Fibroblast of the conjunctiva (primary cell): ENCODE measurements at regions not wholly inside any gene's neighbourhood (a gene's known extent, or its start where the extent isn't known, plus 50 kb on each side); places are given as distances from the start of the nearest gene placed in this dataset.

Source experiments
- DNase-seq: peaks from one replicate; pipeline ENCODE4 v3.0.0-alpha.2; 2010; ENCODE audit warnings: low read depth

DNA sequence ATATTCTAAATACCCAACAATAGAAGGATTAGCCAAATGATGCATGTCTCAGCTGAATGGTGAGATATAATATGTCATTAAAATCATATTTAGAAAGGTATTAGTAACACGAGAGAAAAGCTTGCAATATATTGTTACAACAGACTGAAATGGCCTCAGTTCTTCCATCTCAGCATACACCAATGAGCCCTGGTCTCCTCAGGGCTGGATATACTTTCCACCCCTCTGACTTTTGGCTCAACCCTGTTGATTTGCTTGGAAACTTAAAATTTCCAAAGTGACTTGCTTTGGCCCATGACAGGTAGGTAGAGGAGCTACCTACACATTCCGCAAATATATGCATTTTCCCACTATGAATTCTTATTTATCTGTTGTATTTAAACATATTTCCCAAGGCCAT, 908.1 kb upstream of the TMEM132C start:
- DNase-seq: no peak

DNA sequence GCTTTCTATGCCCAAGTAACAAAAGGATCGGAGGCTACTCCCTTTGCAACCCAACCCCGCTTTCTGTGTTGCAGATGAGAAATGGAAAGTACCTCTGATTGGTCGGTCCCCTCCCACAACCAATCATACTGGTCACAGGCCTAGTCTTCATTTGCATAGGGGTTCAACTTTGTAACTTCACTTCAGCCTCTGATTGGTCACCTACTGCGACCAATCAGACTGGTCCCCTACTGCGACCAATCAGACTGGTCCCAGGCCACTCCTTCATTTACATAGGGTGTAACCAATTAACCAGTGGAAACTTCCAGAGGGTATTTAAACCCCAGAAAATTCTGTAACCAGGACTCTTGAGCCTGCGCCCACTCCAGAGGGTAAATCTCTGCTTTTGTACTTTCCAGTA, 906.4 kb upstream of the TMEM132C start:
- DNase-seq: no peak

DNA sequence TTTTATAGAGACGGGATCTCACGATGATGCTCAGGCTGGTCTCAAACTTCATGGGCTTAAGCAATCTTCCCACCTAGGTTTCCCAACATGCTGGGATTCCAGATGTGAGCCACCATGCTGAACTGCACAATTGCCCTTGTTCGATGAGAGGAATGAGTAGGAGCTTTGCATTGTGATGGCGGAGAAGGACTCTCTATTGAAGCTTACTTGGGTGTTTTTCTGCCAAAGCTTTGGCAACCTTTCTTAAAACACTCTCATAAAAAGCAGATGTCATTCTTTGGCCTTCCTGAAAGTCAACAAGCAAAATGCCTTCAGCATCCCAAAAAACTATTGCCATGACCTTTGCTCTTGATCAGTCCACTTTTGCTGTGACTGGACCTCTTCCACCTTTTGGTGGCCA, 904.8 kb upstream of the TMEM132C start:
- no peak for DNase-seq

DNA sequence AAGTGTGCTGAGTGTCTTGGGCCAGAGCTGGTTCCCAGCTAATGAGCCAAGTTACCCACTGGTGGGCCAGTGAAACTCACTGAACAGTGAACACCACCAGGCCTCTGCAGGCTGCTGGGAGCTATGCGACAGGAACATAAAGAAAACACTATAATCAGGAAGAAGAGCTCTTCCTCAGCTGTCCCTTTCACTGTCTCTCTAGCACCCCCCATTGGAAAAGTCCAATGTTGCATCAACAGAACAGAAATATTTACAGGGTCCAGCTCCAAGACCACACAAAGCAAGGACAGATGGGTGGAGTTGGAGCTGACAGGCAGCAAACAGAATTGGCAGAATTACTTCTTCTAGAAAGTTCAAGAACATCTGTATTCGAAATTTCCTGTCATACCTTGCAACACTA, 903.6 kb upstream of the TMEM132C start:
- no peak for DNase-seq

DNA sequence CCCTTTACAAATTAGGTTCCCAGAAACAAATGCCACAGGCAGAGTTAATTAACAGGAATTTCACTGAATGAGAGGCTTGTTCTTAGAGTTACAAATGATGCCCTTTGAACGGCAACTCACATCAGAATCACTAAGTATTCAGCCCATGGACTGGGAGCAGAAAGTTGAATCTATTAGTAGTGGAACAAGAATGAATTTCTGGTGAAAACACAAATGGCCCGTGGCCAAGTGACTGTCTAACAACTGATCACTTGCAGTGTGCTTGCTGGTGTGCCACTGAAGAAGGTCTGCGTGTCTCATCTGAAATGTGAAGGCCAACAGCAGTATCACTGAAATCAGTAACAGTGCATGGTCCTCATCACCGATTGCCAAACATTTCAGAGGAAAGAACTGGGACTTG, 893.4 kb upstream of the TMEM132C start:
- DNase-seq: no peak

DNA sequence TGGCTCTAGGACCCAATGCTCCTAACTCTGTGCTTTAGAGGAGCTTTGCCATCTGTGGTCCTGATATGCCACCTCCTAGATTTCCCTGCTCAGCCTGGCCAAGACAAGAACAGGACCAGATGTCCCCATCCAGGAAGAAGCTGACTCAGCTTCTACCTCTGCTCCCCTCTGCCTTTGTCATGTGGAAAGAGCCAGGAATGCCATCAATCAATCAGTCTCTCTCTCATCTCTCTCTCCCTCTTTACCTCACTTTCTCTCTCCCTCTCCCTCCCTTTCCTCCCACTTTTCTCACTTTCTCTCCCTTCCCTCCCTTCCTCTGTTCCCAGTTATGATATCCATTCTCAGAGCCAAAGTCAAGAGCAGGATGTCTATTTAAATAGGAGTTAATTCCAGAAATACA, 892.5 kb upstream of the TMEM132C start:
- DNase-seq: no peak

DNA sequence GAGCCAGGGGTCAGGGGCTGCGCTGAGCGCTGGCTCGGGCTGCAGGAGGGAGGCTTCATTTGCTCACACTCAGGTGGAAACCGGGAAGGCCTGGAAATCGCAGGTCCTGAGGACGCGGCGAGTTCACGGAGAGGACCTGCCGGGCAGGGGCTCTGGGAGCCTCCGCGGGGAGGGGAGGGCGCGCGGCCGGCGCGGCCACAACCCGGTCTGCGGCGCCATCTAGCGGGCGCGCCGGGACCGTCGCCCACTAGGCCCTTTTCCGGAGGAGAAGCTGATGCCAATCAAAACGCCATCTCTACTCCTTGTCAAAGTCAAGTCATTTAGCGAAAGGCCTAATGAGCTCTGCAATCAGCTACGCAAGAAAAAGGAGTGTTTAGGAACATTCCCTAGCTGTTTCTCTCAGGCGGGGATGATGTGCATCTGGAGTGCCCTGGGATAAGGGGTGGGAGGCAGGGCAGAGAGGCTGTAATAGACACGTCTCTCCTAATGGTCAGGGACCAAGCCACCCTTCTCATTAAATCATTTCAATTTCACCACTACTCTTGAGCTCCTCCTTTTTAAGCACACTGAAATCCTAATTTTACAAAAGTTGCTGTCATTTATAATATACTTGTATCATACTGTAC, 885.8 kb upstream of the TMEM132C start:
- no peak for DNase-seq

DNA sequence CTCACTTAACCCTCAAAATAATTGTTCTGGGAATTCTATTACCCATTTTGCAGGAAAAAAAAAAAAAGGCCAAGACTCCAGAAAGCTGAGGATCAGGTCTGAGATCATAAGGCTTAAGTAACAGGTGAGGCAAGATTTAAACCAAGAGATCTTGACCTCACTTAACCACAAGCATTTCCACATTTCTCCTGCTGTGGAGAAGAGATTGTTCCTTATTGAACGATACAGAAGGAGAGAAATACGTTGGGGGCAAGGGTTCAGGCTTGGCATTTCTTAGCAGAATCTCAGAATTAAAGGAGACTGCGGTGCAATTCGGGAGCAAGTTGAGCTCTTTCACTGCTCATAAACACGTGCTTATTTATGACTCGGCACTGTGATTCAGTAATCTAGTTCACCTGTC, 885.3 kb upstream of the TMEM132C start:
- DNase-seq: no peak

DNA sequence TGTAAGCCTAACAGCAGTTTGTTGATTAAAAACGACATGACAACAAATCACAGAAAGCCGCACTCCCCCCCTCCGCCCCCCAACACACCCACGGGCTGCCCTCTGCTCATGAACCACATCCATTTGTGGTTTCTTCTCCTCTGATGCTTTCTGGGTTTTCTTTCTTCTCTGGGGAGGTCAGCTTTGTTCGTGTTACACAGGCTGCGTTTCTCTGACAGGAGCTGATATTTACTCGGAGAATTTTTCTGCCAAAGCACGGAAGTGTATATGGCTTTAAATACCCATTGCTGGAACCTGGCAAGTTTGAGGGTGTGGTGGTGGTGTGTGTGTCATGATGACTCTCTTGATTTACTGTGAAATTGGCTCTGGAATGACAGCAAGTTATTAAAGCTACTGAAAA, 883.7 kb upstream of the TMEM132C start:
- no peak for DNase-seq

DNA sequence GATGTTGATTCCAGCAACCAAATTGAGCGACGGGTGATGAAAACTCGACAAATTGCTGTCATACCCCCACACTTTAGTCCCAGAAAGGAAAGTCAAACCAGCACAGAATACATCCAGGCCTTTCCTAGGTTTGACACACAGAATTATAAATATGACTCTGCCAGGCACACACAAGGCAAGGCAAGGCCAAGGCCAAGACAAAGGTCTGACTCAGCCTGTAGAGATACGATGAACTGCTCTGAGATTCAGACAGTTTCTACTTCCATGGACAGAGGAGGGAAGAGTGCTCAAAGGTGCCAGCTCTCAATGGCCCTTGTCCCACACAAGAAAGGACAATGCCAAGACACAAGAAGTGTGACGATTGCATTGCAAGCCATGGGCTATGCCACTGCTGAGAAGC, 880.2 kb upstream of the TMEM132C start:
- DNase-seq: no peak

DNA sequence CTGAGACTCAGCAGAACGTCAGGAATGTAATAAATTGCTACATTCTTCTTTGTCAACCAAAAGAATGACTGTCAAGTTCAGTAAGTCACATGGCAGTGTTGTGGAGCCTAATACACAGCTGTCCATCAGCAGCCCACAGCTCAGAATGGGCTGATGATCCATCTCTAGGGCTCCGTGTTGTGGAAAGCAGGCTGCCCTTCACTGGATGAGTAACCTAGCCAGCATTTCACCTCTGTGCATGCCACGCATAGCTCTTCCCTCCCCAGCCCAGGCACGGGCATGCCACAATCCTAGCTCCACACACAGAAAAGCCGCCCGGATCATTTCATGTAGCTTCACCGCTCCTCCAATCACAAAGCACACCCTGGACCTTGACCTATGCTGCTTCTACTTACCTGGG, 878.0 kb upstream of the TMEM132C start:
- no peak for DNase-seq

DNA sequence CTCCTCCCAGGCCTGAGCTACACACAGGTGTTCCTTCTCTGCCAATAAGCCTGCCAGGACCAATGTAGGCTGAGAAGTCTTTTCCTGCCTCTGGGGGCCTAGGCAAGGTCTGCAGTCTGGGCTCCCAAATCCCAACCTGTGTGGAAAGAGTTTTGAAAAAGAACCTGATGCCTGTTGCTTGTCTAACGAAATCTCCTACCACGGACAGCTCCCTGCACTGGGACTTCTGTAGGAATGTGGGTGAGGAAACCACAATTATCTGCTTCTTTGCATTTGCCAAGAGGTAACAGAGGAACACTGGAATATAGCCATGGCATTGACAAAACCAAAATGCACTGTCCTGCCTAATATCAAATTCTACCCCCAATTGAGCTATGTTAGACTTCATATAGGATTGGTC, 877.0 kb upstream of the TMEM132C start:
- peak; percentile 13 for DNase-seq

DNA sequence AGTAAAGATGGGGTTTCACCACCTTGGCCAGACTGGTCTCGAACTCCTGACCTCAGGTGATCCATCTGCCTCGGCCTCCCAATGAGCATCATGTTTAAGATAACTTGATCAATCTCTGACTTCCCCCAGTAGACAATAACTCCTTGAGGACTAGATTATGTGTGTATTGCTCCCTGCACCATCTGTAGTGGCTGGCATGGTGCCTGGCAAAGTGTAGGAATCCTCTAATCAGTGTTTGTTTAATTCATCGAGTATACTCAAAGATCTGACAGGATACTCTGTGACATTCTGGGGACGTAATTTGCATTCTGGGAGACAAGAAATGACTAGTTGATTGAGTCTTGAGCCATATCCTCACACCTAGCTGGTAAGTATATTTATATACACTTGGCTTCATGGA, 873.5 kb upstream of the TMEM132C start:
- DNase-seq: no peak

DNA sequence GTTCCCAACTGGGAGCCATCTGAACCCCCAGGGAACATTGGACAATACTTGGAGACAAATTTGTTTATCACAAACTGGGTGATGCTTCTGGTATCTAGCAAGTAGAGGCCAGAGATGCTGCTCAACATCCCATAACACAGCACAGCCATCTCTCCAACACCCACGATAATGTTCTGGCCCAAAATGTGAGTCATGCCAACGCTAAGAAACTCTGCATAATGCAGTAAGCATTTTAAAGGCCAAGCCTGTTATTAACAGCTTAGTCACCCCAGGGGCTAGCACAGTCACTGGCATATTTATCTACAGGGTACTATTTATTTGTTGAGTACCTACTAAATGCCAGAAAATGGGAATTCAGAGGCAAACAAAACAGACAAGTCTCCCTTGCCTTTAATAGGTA, 873.1 kb upstream of the TMEM132C start:
- DNase-seq: peak; percentile 22

DNA sequence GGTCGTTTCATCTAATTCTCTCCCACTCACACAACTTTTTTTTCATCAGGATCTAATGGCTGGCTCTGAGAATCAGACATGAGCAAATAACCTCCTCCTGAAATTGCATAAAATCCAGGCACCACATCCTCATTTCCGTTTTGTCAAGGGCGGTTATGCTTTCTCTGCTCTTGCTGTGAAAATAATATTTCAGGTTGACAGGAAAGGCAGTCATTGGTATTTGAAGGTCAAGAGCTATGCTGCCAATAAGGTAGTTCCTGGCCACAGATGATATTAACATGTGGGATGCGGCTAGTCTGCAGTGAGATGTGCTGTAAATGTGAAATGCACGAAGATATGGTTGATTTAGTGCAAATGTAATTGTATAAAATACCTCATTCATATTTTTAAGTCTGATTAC, 870.2 kb upstream of the TMEM132C start:
- no peak for DNase-seq

DNA sequence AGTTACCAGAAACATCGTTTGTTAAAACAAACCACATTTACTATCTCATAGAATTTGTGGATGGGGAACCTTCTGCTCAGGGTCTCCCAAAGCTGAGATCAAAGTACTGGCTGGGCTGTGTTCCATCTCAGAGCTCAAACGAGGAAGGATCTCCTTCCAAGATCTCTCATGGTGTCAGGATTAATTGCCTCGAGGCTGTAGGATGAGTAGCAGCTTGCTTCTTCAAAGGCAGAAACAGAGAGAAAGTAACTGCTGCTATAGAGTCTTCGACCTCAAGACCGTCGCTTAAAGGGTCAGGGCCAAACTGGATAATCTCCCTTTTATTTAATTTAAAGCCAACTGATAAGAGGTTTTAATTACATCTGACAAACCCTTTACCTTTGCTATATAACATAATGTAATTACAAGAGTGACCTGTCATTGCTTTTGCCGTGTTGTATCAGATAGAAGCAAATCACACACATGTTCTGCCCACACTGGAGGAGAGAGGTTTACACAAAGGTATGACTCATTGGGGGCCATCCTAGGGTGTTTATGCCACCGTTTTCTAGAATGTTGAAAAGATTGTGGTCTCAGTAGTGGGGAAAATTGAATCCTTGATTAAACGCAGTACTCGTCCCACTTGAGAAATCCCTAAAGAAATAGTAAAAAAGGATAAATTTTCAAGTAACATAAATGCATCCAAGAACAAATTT, 868.8 kb upstream of the TMEM132C start:
- no peak for DNase-seq

DNA sequence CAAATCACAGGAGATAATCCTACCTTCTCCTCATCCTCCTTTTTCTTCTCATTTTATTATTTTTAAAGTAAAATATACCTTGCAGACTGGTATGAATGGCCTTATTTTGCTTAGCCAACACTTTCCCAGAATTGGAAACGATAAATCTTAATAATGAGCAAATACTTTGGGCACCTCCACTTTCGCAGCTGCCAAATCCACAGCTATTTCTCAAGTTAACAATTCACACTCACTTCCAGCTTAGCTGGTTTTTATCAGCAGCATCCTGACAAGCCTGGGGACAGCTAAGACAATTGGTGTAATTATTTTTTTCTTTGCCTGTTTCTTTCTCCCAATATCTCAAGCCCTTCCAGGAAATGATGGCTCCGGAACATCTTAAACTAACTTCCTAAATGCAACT, 867.5 kb upstream of the TMEM132C start:
- no peak for DNase-seq

DNA sequence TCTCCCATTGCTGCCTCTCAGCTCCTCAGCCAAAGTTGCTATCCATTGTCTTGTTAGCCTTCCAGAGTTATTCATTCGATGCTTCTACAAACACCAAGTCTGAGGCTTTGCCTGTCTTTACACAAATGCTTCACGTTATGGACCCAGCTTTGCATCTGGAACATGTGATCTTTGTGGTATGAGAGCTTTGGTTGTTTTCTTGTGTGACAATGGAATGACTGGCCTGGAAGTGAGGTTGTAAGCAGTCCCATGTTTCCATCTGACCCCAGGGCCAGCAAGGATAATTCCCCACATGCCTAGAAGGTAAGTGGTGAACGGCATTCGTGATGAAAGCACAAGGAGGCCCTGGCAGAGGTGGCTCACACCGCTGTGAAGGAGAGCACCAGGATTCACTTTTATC, 866.7 kb upstream of the TMEM132C start:
- DNase-seq: no peak

DNA sequence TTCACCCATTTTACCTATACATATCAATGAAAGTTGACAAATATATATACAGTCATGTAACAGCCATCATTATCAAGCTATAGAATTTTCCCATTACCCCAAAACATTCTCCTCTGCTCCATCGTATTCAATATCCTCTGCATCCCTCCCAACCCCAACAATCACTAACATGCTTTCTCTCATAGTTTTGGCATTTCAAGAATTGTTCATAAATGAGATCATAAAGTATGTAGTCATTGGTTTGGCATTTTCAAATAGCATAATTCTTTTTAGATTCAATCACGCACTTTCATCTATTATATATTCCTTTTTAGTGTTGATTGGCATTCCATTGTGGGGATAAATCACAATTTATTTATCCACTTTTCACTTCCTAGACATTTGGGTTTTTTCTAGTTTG, 866.0 kb upstream of the TMEM132C start:
- no peak for DNase-seq

DNA sequence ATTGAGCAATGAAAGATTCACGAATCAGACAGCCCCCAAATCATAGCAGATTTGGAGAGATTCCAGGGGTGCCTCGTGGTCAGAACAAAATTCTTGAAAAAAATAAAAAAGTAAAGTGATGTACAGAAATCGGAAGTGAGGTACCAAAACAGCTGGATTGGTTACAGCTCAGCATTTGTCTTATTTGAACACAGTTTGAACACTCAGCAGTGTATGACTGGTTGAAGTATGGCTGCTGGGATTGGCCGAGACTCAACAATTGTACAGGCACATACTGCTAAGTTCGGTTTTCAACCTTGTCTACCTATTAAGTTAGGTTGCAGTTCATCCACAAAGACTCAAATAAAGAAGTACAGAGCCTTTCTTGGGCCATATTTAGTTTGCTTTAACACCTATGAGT, 865.4 kb upstream of the TMEM132C start:
- DNase-seq: no peak

DNA sequence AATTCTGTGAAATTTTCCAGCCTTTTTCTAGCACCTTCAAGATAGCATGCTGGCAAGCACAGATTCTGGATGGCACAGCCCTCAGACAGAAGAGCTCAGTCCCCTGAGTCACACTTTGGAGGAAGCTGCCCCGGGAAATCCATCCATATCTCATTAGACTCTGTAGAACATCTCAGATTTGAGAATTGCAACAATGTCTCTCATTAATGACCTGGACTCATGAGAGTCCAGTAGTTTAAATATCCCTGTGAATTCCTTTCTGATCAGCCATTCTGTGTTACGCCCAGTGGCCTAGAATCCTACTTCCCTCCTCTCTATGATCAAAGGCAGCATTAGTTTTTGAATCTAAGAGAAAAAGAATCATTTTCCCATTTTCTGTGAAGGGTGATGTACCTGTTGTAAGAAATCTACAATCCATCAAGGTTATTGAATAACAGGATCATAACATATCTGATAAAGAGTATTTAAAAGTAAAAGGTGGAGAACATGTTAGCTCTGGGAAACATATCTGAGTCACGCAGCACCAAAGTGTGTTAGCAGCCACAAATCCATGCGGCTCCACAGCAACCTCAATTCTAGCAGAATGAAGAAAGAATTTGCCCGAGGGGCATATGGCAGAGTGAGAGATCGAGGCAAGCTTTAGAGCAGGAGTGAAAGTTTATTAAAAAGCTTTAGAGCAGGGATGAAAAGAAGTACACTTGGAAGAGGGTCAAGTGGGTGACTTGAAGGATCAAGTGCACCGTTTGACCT, 855.6 kb upstream of the TMEM132C start:
- no peak for DNase-seq

DNA sequence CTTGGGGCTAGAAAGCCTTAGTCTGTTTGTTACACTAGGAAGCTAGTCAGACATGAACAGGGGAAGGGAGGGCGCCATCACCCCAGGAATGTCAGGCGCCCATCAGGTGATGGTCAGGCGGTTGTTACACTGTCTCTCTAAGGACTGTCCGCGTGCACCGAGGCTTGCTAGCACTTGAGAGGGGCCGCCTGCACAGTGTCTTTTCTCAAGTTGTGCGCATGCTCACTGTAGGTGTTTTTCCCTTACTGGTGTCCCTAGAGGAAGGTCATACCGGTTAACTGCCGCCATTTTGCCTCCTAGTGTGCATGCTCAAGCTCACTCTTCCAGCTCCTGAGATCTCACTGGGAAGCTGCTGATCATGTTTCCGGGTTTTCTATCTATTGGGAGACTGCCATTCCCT, 855.0 kb upstream of the TMEM132C start:
- DNase-seq: no peak

DNA sequence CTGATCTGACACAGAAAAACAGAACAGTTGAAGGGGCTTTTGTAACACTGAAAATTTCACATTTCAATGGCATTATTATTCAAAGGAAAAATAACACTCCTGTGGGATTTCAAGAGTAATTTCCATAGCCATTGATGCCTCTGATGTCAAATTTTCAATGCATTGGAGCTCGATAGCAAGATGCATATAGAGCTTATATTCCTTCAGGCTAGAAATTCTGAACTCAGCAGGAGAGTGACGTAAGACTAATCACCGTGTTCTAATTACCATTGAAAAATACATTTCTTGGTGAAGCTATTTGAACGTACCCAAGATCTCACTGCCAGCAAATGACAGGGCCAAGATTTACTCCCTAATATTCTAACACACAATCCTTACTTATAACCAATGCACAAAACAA, 854.1 kb upstream of the TMEM132C start:
- DNase-seq: no peak

DNA sequence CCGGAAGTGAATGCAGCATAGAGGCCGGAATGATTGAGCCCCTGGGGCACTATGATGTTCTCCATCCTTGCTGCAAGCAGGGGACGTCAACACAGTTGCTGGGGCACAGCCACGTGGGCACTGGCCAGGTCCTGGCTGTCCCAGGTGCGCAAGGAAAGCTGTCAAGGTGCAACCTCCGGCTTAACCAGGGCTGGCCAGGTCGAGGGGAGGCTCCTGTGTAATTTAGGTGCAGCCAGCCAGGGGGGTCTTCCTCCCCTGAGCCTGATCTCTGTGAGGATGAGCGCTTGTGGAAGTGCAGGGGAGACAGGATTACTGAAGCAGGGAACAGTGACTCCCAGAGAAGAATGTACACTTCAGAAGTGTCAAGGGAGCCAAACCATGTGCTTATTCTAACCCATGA, 852.8 kb upstream of the TMEM132C start:
- no peak for DNase-seq
